Mucosa of descending colon (tissue), 3 donors: ENCODE measurements at regions not wholly inside any gene's neighbourhood (a gene's known extent, or its start where the extent isn't known, plus 50 kb on each side); places are given as distances from the start of the nearest gene placed in this dataset.

Experiments used
- ATAC-seq: fragments of 200-7000 bp; cut with Tn5 transposase; one replicate; pipeline ENCODE4 v1.9.1; 2020; ENCODE audit warnings: mild to moderate bottlenecking, moderate library complexity
- DNase-seq, 3 donors: peaks; one replicate each; pipeline ENCODE4 v3.0.0-alpha.2; 2020
- H3K36me3 ChIP-seq: fragments of 200-600 bp; one replicate; pipeline ENCODE4 v1.8.0; 2021; ENCODE audit warnings: low read depth, mild to moderate bottlenecking
- H3K4me1 ChIP-seq: fragments of 200-600 bp; one replicate; pipeline ENCODE4 v1.8.0; 2021; ENCODE audit warnings: low read depth, mild to moderate bottlenecking
- H3K4me3 ChIP-seq: fragments of 200-600 bp; one replicate; pipeline ENCODE4 v1.8.0; 2021; ENCODE audit warnings: mild to moderate bottlenecking
- H3K9me3 ChIP-seq: fragments of 200-600 bp; one replicate; pipeline ENCODE4 v1.8.0; 2021; ENCODE audit warnings: mild to moderate bottlenecking
- intact Hi-C, 2 donors: fragments of 100-400 bp; cut with DNase I in 1 of 2; cut with micrococcal nuclease in 1 of 2; formaldehyde crosslinking; loops; one replicate each; pipeline versions ENCODE4 v1.11.0 to v1.11.1; 2022; cut with DNase I, micrococcal nuclease
- TF ChIP-seq, protein P1 (sequence below): fragments of 200-600 bp; IDR thresholded peaks from one replicate; pipeline ENCODE4 v1.8.0; 2022; ENCODE audit warnings: antibody characterized with exemption, mild to moderate bottlenecking
- donor health status: DM: no; HTN: no; CAD: no; lungs with moderate emphysema.
- donor health status: DM: no; HTN: no; CAD: no.
- donor health status: DM: no; HTN: yes; CAD: no.

DNA sequence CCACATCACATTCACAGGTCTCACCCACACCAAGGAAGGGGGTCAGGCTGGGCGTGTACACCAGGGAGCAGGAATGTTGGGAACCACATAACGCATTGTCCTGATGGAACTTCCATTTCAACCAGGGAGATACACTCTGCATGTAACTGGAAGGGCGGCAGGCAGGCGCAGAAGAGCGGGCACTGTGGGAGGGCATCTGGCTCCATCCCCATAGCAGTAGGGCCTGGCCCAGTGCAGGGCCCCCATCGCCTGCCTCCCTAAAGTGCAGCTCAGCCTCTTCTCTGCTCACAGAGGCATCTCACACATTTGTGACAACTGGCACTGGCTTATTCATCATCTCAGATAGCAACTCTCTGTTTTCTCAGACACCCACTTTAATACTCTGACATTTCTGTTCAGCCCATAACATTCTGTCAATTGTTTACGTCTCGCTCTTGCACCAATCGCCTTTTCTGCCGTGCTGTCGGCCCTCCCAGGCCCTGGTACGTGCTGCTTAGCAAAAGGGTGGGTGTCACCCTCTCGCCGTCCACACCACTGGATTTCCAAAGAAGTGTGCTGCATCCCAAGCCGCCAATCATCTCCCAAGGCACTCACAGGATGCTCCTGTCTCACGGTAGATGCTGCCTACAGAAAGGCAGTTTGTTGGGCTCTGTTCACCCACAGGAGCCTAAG lies 353.3 kb upstream of the ZNF507 start:
- H3K4me3 ChIP-seq = no peak overlapping the region
- ATAC-seq = no peak
- no peaks in the 10 kb centered on the region for H3K36me3 ChIP-seq
- H3K4me1 ChIP-seq = no peaks in the 10 kb centered on the region
- intact Hi-C loops = no loop called here
- TF ChIP-seq, protein P1, sequence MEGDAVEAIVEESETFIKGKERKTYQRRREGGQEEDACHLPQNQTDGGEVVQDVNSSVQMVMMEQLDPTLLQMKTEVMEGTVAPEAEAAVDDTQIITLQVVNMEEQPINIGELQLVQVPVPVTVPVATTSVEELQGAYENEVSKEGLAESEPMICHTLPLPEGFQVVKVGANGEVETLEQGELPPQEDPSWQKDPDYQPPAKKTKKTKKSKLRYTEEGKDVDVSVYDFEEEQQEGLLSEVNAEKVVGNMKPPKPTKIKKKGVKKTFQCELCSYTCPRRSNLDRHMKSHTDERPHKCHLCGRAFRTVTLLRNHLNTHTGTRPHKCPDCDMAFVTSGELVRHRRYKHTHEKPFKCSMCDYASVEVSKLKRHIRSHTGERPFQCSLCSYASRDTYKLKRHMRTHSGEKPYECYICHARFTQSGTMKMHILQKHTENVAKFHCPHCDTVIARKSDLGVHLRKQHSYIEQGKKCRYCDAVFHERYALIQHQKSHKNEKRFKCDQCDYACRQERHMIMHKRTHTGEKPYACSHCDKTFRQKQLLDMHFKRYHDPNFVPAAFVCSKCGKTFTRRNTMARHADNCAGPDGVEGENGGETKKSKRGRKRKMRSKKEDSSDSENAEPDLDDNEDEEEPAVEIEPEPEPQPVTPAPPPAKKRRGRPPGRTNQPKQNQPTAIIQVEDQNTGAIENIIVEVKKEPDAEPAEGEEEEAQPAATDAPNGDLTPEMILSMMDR = no peak
- no peaks in the 10 kb centered on the region for H3K9me3 ChIP-seq
- no peak for DNase-seq

DNA sequence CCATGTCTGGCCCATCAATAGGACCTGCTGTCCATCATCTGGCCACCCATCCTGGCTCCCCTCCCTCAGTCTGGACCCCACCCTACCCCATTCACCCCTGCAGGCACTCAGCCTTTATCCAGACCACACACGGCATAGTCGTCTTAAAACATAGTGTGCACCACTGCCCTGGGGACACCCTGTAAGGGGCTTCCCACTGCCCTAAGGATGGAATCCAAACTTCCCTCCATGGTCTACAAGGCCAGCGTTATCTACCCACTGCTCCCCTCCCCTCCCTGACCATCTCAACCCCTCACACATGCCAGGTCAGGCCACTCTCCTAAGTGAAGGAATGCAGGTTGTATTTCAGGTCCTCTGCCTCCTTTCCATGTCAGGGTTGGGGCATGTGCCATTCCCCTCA lies 352.7 kb upstream of the ZNF507 start:
- no peak overlapping the region for H3K4me3 ChIP-seq
- no peaks in the 10 kb centered on the region for H3K36me3 ChIP-seq
- intact Hi-C loops = no loop called here
- ATAC-seq = no peak
- H3K4me1 ChIP-seq = no peaks in the 10 kb centered on the region
- no peaks in the 10 kb centered on the region for H3K9me3 ChIP-seq
- DNase-seq = no peak
- TF ChIP-seq, protein P1 = no peak

DNA sequence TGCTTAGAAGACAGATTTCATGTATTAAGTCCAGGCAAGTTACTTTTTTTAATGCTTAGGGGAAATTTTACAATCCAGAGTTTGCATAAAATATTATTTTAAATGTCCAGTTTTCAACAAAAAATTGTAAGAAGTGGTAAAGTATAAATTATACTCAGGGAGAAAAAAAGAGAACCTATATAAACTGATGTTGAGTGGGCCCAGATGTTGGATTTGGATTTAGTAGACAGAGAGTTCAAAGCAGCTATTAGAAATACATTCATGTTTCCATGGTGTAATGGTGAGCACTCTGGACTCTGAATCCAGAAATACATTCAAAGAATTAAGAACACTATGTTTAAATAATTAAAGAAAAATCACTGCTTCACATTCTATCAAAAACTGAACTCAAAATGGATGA lies 349.9 kb upstream of the ZNF507 start:
- H3K4me1 ChIP-seq = no peaks in the 10 kb centered on the region
- intact Hi-C loops = no loop called here
- DNase-seq (no peak), ATAC-seq (no peak)
- H3K4me3 ChIP-seq = no peak overlapping the region
- no peaks in the 10 kb centered on the region for H3K36me3 ChIP-seq
- H3K9me3 ChIP-seq = no peaks in the 10 kb centered on the region
- TF ChIP-seq, protein P1 = no peak

DNA sequence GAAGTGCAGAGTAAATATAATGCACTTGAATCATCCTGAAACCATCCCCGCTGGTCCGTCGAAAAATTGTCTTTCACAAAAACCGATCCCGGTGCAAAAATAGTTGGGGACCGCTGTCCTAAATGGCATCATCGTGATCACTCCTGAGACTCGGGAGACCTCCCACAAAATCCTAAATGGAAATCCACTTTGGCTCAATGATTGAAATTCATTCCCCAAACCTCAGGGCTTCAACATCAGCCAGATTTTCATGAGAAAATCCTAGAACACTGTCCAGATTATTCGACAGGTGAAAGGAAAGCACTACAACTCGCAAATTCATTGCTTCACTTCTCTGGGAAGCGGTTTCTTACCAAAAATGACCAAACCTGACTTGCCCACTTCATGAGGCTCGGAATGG lies 335.3 kb upstream of the ZNF507 start:
- no peak overlapping the region for H3K4me3 ChIP-seq
- no peaks in the 10 kb centered on the region for H3K4me1 ChIP-seq
- ATAC-seq = no peak
- TF ChIP-seq, protein P1 = no peak
- intact Hi-C loops = no loop called here
- H3K36me3 ChIP-seq = no peaks in the 10 kb centered on the region
- H3K9me3 ChIP-seq = no peaks in the 10 kb centered on the region
- DNase-seq = no peak

DNA sequence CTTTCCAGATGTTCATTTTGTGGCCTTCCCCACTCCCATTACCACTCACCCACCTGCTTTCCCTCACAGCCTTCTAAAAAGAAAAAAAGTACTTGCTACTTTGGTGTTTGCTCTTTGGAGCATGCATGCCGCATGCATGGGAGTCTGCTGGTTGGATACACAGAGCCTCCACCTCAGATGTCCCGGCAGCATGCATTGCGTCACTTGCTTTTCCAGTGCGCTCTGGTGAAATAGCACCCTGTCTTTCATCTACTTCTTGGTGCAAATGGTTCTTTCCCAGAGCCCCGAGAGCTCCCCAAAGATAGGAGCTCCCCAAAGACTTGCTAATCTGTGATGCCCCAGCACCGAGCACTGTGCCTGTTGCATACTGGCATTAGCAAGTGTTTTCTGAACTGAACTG lies 333.2 kb upstream of the ZNF507 start:
- Histone ChIP-seq H3K4me3 (no peak overlapping the region), H3K4me1 (no peaks in the 10 kb centered on the region), H3K9me3 (no peaks in the 10 kb centered on the region), H3K36me3 (no peaks in the 10 kb centered on the region)
- intact Hi-C loops = no loop called here
- DNase-seq (peak in 1 of 3 donors; percentile 16), ATAC-seq (no peak)
- TF ChIP-seq, protein P1 = no peak
